ENCODE measurements at regions not wholly inside any gene's neighbourhood (a gene's known extent, or its start where the extent isn't known, plus 50 kb on each side); places are given as distances from the start of the nearest gene placed in this dataset.

DNA sequence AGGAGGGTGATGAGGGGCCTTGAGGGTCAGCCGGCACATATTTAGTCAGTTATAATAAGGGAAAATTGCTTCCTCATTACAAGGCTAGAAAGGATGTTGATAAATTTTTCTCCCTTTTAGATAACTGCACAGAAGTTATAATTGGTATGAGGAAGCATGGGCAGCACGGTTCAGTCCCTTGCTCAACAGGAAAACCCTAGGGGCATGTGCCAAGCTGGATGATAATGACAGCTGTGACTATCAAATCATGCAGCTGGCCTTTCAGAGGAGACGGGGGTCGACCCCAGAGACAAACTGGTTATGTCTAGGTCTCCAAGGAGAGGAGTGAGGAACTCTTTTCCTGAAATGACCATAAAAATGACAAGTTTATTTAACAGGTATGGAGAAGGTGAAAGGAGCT is 448.1 kb upstream of the VRK2 start:
- TF ChIP-seq EZH2 (IDR thresholded peaks at IDR 0.05; ENCODE audit: low read length, unreplicated experiment) (no peak), EZH2phosphoT487 (IDR thresholded peaks at IDR 0.05; ENCODE audit: borderline replicate concordance, low read length) (no peak)
- TF ChIP-seq, protein P1, sequence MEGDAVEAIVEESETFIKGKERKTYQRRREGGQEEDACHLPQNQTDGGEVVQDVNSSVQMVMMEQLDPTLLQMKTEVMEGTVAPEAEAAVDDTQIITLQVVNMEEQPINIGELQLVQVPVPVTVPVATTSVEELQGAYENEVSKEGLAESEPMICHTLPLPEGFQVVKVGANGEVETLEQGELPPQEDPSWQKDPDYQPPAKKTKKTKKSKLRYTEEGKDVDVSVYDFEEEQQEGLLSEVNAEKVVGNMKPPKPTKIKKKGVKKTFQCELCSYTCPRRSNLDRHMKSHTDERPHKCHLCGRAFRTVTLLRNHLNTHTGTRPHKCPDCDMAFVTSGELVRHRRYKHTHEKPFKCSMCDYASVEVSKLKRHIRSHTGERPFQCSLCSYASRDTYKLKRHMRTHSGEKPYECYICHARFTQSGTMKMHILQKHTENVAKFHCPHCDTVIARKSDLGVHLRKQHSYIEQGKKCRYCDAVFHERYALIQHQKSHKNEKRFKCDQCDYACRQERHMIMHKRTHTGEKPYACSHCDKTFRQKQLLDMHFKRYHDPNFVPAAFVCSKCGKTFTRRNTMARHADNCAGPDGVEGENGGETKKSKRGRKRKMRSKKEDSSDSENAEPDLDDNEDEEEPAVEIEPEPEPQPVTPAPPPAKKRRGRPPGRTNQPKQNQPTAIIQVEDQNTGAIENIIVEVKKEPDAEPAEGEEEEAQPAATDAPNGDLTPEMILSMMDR (conservative IDR thresholded peaks at IDR 0.05; ENCODE audit: low read depth, low read length), result no peak
